ENCODE measurements at regions not wholly inside any gene's neighbourhood (a gene's known extent, or its start where the extent isn't known, plus 50 kb on each side); places are given as distances from the start of the nearest gene placed in this dataset.
"Not testable (repeated sequence)": the region's sequence is repeated elsewhere in the genome, so short reads cannot be mapped to it uniquely, and the experiment has no call there.

- no peak for TF ChIP-seq CTCF (IDR thresholded peaks at IDR 0.05; ENCODE audit: extremely low read depth, missing control alignments)
- DNase-seq (ENCODE audit: low spot score): no peak
Observed at GRCh38 chr3:713006-713621, 379.7 kb upstream of the CNTN6 start.

- TF ChIP-seq CTCF (IDR thresholded peaks at IDR 0.05; ENCODE audit: extremely low read depth, missing control alignments): no peak
- DNase-seq (ENCODE audit: low spot score): no peak
Observed at GRCh38 chr3:713947-714620, 378.7 kb upstream of the CNTN6 start.

GRCh38 chr3:721086-721485 is 371.7 kb upstream of the CNTN6 start:
- DNase-seq (ENCODE audit: low spot score): no peak
- TF ChIP-seq CTCF (IDR thresholded peaks at IDR 0.05; ENCODE audit: extremely low read depth, missing control alignments): no peak

DNA sequence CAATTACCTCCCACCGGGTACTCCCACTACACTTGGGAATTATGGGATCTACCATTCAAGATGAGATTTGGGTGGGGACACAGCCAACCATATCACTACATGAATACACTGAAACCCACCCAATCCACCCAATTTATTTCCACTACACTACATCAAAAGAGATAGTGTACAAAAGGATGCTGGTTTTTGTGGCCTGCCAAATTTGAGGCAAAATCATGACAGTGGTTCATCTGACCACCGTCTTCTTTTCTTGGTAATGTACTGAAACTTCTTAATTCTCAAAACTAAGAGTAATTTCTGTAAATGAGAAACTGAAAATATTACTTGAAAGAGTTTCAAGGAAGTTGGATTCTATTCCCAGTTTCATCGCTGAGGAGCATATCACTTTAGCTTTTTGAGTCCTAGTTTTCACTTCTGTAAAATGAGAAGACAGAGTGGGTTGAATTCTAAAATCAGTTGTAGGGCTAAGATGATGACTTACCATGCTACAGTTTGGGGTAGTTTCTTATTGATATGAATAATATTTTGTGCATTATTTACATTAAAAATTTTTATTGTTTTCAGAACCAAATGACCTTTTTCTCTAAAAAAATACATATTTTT is 360.4 kb upstream of the CNTN6 start:
- no peak for DNase-seq (ENCODE audit: low spot score)
- TF ChIP-seq CTCF (IDR thresholded peaks at IDR 0.05; ENCODE audit: extremely low read depth, missing control alignments): no peak

GRCh38 chr3:733313-733712 is 359.5 kb upstream of the CNTN6 start:
- TF ChIP-seq CTCF (IDR thresholded peaks at IDR 0.05; ENCODE audit: extremely low read depth, missing control alignments): no peak
- no peak for DNase-seq (ENCODE audit: low spot score)

DNA sequence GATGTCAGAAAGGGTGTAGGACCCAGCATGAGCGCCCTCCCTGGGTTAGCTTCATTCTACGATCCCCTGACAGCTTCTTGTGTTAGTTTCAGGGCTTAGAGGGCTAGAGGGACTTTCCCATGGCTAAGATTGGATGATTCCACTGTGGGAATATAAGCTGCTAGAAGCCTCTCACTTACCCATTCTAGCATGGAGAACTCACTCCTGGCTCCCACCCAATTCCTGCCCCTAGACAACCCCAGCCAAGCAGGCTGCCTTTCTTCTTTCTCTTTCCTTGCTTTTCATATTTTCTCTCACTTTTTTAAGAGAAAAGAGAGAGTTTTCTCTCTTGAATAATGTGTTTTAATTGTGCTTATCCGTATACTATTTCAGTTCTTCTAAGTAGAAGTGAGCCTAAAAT is 335.1 kb upstream of the CNTN6 start:
- DNase-seq (ENCODE audit: low spot score): no peak
- TF ChIP-seq CTCF (IDR thresholded peaks at IDR 0.05; ENCODE audit: extremely low read depth, missing control alignments): no peak

DNA sequence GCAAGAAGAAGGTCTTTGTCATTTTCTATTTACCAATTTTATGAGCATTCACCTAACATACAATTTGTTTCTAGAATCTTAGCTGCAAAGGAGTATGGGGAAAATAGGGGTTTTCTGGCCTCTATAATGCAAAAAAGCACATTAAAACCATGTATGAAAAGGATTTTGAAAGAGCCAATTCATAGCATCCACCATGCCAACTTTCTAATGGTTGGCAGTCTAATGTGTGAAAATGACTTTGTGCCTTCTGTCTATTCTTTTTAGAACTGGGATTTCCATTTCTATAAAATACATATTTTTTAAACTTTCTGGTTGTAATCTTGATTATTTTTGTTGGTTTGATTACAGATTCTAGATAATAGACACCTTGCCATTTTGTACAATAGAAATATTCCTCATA is 333.7 kb upstream of the CNTN6 start:
- no peak for DNase-seq (ENCODE audit: low spot score)
- no peak for TF ChIP-seq CTCF (IDR thresholded peaks at IDR 0.05; ENCODE audit: extremely low read depth, missing control alignments)

DNA sequence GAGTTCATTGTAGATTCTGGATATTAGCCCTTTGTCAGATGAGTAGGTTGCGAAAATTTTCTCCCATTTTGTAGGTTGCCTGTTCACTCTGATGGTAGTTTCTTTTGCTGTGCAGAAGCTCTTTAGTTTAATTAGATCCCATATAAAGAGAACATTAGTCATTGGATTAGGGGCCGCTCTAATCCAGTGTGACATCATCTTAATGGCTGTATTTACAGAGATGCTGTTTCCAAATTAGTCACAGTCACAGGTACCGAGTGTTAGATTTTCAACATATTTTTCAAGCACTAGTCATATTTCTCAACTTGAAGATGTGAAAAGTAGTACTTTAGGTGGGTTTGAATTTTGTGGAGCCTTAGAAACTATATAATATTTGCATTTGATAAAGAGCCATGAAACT is 319.4 kb upstream of the CNTN6 start:
- DNase-seq (ENCODE audit: low spot score): not testable (repeated sequence)

Data from GM20000 (cell line).